HG02571 (cell line): ENCODE measurements at regions not wholly inside any gene's neighbourhood (a gene's known extent, or its start where the extent isn't known, plus 50 kb on each side); places are given as distances from the start of the nearest gene placed in this dataset.
"Not testable (repeated sequence)": the region's sequence is repeated elsewhere in the genome, so short reads cannot be mapped to it uniquely, and the experiment has no call there.

Experiments used
- ATAC-seq: cut with Tn5 transposase; IDR thresholded peaks from one replicate; pipeline ENCODE4 v1.9.1; 2021; ENCODE audit warnings: mild to moderate bottlenecking, moderate library complexity; ENCODE audit not compliant: unreplicated experiment

DNA sequence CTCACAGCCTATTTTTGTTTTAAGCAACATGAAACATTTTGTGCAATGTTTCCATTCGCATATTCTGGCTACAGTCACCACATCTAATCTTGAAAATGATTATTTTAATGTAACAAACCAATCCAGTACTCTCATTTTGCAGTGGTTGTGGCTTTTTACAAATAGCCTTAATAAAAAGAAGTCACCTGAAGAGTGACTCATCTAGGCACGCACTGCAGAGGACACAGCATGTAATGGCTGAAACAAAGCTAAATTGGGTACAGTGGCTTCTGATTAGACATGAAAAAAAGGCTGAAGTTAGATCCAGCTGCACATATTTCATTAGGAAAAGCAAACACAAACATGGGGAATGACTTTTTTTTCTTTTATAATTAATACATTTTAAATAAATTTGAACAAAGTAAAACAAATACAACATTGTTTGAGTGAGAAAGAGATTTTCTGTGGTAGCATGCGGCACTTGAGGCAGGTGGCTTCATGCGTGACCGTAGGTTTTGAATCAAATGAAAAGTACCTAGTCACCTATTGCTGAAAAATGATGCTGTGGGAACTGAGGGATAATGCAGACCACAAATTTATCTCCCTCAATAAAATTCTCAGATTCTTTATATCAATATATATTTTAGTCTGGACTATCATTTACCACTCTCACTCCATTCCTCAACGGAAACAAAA is 240.8 kb upstream of the DDX53 start:
- peak; percentile 77 for ATAC-seq

DNA sequence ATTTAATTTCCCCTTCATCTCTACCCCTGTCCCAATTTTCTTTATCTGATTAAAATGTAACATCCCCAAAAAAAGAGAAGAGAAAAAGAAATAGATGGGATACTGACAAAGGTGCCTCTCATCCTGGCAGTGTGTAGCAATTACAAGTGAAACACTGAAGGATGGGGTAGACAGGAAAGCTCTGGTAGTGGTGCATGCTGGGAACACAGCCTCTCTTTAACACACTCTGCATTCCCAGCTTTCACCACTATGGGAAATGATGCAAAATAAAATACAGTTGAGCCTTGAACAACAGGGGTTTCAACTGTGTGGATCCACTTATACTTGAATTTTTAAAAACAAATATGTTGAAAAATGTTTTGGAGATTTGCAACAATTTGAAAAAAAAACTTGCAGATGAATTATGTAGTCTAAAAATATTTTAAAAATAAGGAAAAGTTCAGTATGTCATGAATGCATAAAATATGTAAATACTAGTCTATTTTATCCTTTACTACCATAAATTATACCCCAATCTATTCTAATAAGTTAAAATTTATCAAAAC is 239.2 kb upstream of the DDX53 start:
- ATAC-seq = no peak

DNA sequence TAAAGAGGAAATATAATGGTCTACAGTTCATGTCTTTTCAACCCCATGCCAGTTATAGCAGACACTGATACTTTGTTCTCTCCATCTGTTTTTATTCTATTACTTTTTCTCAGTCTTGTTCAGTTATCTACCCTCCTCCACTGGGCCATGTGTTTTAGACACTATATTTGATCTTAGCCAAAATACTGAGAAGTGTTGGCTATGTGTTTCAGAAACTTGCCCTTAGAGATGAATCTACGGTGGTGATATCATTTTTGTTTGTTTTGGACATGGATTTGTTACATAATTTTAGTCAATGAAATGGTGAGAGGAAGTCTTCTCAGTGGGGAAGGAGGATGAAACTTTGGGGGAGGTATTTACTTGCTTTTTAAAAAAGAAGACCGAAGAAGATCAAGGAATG is 211.5 kb upstream of the DDX53 start:
- no peak for ATAC-seq

DNA sequence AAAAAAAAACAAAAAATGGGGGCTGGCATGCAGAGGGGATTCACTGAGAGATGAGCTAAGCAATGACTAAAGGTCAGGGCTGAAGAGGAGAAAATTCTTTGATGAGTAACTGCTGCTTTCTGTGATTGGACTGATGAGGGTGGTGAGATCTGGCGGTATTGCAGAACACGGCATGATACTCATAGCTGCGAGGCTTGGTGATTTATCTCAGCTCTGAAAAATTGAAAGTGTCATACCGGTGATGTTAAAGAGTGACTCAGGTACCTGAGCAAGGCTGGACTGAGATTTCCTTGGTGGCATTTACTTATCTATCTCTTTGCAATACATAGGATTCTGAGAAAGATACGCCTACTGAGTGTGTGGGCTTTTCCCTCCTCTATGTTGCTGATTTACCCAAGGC is 204.1 kb upstream of the DDX53 start:
- ATAC-seq = no peak

DNA sequence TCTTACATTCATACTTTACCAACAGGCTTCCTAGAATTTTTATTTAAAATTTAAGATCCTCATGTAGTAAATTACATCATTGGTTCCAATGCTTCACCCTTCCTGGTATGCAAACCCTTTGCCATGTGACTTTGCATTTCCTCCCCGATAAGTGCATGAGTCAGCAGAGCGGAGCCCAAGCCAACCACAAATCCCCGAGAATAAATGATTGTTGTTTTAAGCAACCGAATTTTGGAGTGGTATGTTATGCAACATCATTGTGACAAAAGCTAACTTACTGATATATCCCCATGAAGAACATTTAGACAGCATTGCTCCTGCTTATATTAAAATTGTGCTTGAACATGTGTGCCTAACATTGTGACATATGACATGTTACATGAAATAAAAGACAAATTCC is 199.4 kb upstream of the DDX53 start:
- no peak for ATAC-seq

DNA sequence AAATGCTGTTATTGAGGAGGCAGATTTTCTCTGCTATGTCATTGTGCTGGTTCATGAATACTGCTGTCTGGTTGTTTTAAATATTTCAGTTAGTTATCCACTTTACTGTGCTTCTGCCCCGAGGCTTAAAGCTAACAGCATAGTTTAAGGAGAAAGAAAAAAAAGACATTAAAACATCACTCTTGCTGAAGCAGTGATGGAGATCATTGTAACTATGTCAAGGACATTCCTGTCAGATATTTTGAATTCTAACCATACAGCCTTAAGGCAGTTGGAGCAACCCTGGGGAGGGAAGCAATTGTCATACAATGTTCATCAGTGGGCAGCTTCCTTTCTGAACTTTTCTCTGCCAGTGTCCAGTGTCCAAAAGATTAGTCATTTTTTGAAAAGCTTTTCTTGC is 199.0 kb upstream of the DDX53 start:
- ATAC-seq = no peak

DNA sequence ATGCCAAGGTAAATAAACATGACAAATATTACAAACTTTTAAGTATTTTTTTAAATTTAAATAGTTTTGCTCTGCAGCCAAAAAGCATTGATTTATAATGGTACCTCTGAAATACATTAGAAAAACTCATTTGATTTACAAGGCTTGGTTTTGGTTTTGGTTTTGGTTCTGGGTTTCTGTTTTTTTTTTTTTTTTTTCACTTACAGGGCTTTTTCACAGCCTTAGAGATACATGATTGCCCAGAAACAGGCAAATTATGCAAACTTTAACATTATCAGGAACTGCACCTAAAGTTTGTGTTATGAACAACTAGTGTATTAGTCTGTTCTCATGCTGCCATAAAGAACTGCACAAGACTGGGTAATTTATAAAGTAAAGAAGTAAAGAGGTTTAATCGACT is 196.4 kb upstream of the DDX53 start:
- ATAC-seq = no peak

DNA sequence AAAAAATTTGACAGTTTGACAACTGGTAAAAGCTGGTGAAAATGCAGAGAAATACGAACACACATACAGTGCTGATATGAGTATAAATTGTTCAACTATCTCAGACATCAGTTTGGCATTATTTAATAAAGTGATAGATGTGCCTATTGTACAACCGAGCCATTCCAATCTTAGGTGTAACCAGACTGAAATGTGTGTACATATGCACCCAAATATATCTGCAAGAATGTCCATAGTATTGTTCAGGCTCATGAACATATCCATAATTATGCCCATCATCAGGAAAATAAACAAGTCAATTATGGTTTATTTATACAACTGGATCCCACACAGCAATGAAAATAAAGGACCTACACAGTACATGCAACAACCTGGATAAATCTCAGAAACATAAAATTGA is 188.9 kb upstream of the DDX53 start:
- no peak for ATAC-seq

DNA sequence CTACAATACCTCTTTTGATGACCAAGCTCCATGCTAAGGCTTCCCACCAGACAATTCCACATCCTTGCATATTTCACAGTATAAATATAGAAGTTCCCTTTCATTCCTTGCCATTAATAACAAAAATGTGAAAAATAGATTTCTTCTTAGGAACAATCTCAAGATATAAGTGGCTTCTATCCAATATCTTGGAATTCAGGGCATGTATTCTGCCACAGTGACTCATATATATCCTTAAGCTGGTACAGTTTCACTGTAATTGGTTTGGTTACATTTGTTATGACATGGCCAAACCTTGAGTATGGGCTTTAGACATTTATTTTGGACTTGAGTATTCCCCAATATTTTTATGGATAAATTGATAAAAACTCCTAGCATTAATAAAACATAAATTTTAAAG is 181.7 kb upstream of the DDX53 start:
- ATAC-seq = no peak

DNA sequence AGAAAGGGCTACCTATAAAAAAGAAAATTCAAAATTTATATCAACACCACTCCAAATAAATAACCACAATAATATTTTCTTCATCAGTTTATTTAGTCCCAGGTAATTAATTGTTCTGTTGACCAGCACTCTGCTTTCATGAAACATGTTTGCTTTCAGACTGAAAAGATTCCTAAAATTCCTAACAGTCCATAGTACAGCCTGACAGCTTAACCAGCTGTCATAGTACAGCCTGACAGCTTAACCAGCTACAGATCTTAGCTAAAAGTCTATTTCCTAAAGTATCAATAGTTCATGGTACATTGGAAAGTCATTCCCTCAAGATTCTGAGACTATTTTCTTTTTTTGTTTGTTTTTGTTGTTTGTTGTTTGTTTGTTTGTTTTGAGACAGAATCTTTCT is 144.1 kb upstream of the DDX53 start:
- ATAC-seq = no peak

DNA sequence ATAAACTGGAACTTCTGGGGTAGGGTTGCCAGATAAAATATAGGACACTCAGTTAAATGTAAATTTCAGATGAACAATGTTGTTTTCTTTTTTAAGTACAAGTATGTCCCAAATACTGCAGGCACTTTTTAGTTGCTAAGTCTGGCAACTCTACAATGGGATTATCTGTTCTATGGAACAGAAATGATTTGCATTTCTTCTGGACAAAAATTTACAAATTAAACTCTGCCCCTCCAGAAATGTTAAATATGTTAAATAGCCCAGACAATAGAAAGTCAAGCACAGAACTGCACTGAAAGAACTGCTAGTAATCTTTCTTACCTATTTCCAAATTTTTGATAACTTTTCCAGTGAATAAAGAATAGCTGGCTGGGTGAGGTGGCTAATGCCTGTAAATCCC is 140.1 kb upstream of the DDX53 start:
- no peak for ATAC-seq

DNA sequence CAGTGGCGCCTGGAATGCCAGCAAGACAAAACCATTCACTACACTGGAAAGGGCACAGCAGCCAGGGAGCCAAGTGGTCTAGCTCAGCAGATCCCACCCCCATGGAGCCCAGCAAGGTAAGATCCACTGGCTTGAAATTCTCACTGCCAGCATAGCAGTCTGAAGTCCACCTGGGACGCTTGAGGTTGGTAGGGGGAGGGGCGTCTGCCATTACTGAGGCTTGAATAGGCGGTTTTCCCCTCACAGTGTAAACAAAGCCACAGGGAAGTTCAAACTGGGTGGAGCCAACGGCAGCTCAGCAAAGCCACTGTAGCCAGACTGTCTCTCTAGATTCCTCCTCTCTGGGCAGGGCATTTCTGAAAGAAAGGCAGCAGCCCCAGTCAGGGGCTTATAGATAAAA is 133.0 kb upstream of the DDX53 start:
- not testable (repeated sequence) for ATAC-seq

DNA sequence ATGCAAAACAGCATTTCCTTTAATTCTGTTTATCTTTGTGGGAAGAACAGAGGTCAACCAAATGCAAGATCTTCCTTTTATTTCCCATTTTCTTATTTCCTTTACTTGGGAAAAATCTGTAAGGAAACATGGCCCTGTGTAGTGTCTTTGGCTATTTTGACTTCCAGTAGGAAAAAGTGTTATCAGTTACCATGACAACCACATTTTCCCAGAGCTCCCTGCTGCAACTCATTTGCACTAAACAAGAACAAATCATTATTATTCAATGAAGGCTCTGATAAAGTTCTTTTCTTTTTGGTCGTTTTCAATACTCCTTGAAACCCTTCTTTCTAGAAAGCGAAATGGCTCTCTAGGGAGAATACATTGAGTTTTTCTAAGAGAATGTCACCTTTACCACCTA is 117.2 kb upstream of the DDX53 start:
- no peak for ATAC-seq

DNA sequence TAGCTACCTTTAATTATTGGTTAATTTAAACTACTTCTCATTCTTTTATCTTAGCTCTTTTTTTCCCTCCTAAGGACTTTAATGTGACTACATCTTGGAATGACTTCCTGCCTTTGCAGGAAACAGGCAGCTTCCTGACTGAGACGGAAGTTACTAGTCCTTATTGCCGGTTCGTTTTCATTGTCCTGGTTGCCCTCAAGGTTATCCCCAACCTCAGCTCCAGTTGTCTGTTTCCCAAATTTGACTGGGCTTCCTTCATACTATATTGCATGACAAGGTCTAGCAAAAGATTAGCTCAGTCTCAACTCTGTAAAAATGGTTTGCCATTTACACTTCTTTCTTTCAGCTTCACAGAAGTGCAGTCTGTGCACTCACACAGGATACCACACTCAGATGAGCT is 109.9 kb upstream of the DDX53 start:
- ATAC-seq = no peak

DNA sequence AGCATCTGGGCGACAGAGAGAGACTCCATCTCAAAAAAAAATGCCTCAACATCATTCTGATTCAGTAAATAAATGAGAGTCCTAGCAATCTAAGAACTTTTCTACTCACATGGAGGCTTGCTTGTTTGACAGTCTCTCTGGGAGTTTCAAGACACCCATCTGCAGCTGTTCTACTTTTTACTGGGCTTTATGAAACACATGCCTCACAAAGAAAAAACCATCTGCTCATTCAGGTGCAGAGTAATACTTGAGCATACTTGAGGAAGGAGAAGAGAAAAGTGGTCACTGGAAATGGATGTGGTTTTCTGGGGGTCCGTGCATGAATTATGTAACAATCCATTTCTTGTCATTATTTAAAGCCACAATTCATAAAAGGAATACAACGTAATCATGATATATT is 87.1 kb upstream of the DDX53 start:
- ATAC-seq = no peak

DNA sequence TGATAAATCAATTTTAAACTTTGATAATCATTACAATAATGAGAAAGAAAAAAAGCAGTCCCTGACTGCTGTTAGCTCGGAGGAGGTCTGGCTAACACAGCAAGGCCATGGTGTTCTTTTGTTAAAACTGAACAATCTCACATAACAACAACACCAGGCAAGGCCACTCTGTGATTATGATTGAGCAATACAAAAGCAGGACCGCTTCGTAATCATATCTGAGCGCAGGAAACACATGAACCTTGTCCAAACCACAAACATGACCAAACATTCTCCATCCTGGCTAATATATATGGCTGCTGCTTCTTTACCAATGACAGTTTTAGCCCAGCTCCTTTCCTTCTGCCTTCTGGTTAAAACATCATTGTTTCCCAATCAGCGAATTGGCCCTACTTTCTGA is 76.8 kb upstream of the DDX53 start:
- no peak for ATAC-seq

DNA sequence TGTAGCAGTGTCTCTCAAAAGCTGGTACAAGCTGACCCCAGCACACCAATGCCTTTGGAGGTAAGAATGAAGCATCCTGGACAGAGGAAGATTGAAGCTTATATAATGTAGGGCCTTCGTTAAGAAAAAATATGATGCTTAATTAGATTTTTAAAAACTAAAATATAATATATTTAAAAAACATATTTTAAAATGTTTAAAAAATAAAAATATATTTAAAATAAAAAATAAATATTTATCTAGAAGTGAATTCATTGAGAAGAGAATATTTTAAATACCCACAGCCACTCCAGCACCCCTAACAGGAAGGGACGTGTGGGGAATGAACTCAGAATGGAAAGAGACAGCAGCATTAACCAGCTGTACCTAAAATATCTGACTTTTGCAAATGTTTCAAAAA is 65.1 kb upstream of the DDX53 start:
- ATAC-seq = no peak

DNA sequence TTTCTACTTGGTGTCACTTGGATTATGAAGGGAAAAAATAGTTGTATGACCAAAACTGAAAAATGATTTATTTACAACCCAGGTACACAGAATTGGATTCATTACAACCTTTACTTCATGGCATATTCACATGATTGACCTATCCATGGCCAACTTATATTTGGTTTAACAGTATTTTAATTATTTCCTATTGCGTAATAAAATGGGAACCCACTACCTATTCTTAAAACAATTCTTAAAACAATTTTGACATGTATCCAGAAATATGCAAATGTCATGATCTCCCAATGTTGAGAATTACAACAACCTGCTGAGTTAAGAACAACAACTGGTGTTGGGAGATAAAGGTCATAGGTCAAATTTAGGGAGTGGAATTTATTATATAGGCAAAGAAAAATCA is 54.8 kb upstream of the DDX53 start:
- ATAC-seq = no peak
